SKM-1 treated with dmso at 0.1 percent for 144 hours (cell line): ENCODE measurements at regions not wholly inside any gene's neighbourhood (a gene's known extent, or its start where the extent isn't known, plus 50 kb on each side); places are given as distances from the start of the nearest gene placed in this dataset.

Experiments
- DNase-seq: peaks from one replicate; lab custom pipeline; 2025; ENCODE audit not compliant: unreplicated experiment; lab: John Stamatoyannopoulos, UW

- no peak for DNase-seq
Measured at GRCh38 chr3:168473334-168473890, 377.7 kb upstream of the GOLIM4 start.

- no peak for DNase-seq
Measured at GRCh38 chr3:168472783-168473182, 377.1 kb upstream of the GOLIM4 start.

GRCh38 chr3:168470380-168470779 lies 374.7 kb upstream of the GOLIM4 start:
- no peak for DNase-seq

- no peak for DNase-seq
Measured at GRCh38 chr3:168469436-168469835, 373.7 kb upstream of the GOLIM4 start.

- DNase-seq = no peak
Measured at GRCh38 chr3:168467115-168467714, 371.5 kb upstream of the GOLIM4 start.

GRCh38 chr3:168461793-168462192 lies 366.1 kb upstream of the GOLIM4 start:
- no peak for DNase-seq

GRCh38 chr3:168459226-168459784 lies 363.6 kb upstream of the GOLIM4 start:
- DNase-seq = no peak

- DNase-seq = no peak
Measured at GRCh38 chr3:168457954-168458539, 362.3 kb upstream of the GOLIM4 start.

- no peak for DNase-seq
Measured at GRCh38 chr3:168455814-168456213, 360.1 kb upstream of the GOLIM4 start.

- DNase-seq = no peak
Measured at GRCh38 chr3:168453623-168454022, 357.9 kb upstream of the GOLIM4 start.

GRCh38 chr3:168443965-168444364 lies 348.2 kb upstream of the GOLIM4 start:
- DNase-seq = no peak

GRCh38 chr3:168442502-168442901 lies 346.8 kb upstream of the GOLIM4 start:
- DNase-seq = no peak

GRCh38 chr3:168436245-168436724 lies 340.6 kb upstream of the GOLIM4 start:
- no peak for DNase-seq

- no peak for DNase-seq
Measured at GRCh38 chr3:168431491-168431890, 335.8 kb upstream of the GOLIM4 start.

- peak; percentile 78 for DNase-seq
Measured at GRCh38 chr3:168427835-168428475, 332.2 kb upstream of the GOLIM4 start.

GRCh38 chr3:168427156-168427555 lies 331.4 kb upstream of the GOLIM4 start:
- DNase-seq = no peak

GRCh38 chr3:168425936-168426595 lies 330.3 kb upstream of the GOLIM4 start:
- no peak for DNase-seq

- no peak for DNase-seq
Measured at GRCh38 chr3:168424059-168424734, 328.5 kb upstream of the GOLIM4 start.

GRCh38 chr3:168422843-168423242 lies 327.1 kb upstream of the GOLIM4 start:
- DNase-seq = no peak

- DNase-seq = no peak
Measured at GRCh38 chr3:168419091-168419490, 323.4 kb upstream of the GOLIM4 start.

- no peak for DNase-seq
Measured at GRCh38 chr3:168417016-168417415, 321.3 kb upstream of the GOLIM4 start.
